ENCODE measurements at regions not wholly inside any gene's neighbourhood (a gene's known extent, or its start where the extent isn't known, plus 50 kb on each side); places are given as distances from the start of the nearest gene placed in this dataset.

GRCh38 chr4:156710365-156711192 lies 261.0 kb downstream of the PDGFC start:
- no peak for DNase-seq

- no peak for DNase-seq
Observed at GRCh38 chr4:156705311-156705710, 266.3 kb downstream of the PDGFC start.

GRCh38 chr4:156695163-156695562 lies 276.4 kb downstream of the PDGFC start:
- DNase-seq, result no peak

GRCh38 chr4:156694413-156694812 lies 277.2 kb downstream of the PDGFC start:
- DNase-seq, result no peak

GRCh38 chr4:156693557-156693956 lies 278.0 kb downstream of the PDGFC start:
- DNase-seq, result no peak

GRCh38 chr4:156692016-156692415 lies 279.6 kb downstream of the PDGFC start:
- DNase-seq, result no peak

GRCh38 chr4:156690572-156690971 lies 281.0 kb downstream of the PDGFC start:
- DNase-seq, result no peak

- DNase-seq, result no peak
Observed at GRCh38 chr4:156686120-156686519, 285.5 kb downstream of the PDGFC start.

- DNase-seq, result no peak
Observed at GRCh38 chr4:156685308-156685707, 286.3 kb downstream of the PDGFC start.

- DNase-seq, result no peak
Observed at GRCh38 chr4:156677656-156678055, 293.9 kb downstream of the PDGFC start.

GRCh38 chr4:156677131-156677531 lies 294.5 kb downstream of the PDGFC start:
- DNase-seq, result no peak

- no peak for DNase-seq
Observed at GRCh38 chr4:156676116-156676851, 295.3 kb downstream of the PDGFC start.

GRCh38 chr4:156673483-156673882 lies 298.1 kb downstream of the PDGFC start:
- DNase-seq, result no peak

GRCh38 chr4:156672492-156673305 lies 298.9 kb downstream of the PDGFC start:
- DNase-seq, result no peak

GRCh38 chr4:156665780-156666366 lies 305.7 kb downstream of the PDGFC start:
- DNase-seq, result no peak

- DNase-seq, result no peak
Observed at GRCh38 chr4:156663663-156664062, 307.9 kb downstream of the PDGFC start.

GRCh38 chr4:156662921-156663320 lies 308.7 kb downstream of the PDGFC start:
- no peak for DNase-seq

- DNase-seq, result no peak
Observed at GRCh38 chr4:156661555-156661954, 310.0 kb downstream of the PDGFC start.

- no peak for DNase-seq
Observed at GRCh38 chr4:156660465-156660864, 311.1 kb downstream of the PDGFC start.

GRCh38 chr4:156659983-156660382 lies 311.6 kb downstream of the PDGFC start:
- DNase-seq, result no peak

GRCh38 chr4:156659570-156659969 lies 312.0 kb downstream of the PDGFC start:
- no peak for DNase-seq

- DNase-seq, result no peak
Observed at GRCh38 chr4:156656896-156657295, 314.7 kb downstream of the PDGFC start.

- DNase-seq, result no peak
Observed at GRCh38 chr4:156654410-156654809, 317.2 kb downstream of the PDGFC start.

All from NCI-H226 (cell line).